ENCODE measurements at regions not wholly inside any gene's neighbourhood (a gene's known extent, or its start where the extent isn't known, plus 50 kb on each side); places are given as distances from the start of the nearest gene placed in this dataset.

GRCh38 chr2:57434441-57434840, 612.2 kb upstream of the VRK2 start:
- TF ChIP-seq CTCF (IDR thresholded peaks at IDR 0.05): no peak
- Histone ChIP-seq H3K27ac (no peak overlapping the region), H3K27me3 (ENCODE audit: control insufficient read depth, insufficient read depth, low read length) (no peaks in the 10 kb centered on the region), H3K9ac (no peak overlapping the region), H3K4me1 (no peaks in the 10 kb centered on the region), H2AFZ (no peak overlapping the region), H3K4me3 (ENCODE audit: low read depth, low read length) (no peak overlapping the region), H3K79me2 (no peaks in the 10 kb centered on the region), H3K9me3 (ENCODE audit: control insufficient read depth, low read length) (no peaks in the 10 kb centered on the region), H3K4me2 (ENCODE audit: low read length) (no peak overlapping the region), H3K36me3 (ENCODE audit: control insufficient read depth, insufficient read depth, low read length) (no peaks in the 10 kb centered on the region)

GRCh38 chr2:57434972-57435371, 611.6 kb upstream of the VRK2 start:
- no peak for TF ChIP-seq CTCF (IDR thresholded peaks at IDR 0.05)
- H3K4me1 ChIP-seq: no peaks in the 10 kb centered on the region
- no peaks in the 10 kb centered on the region for H3K27me3 ChIP-seq (ENCODE audit: control insufficient read depth, insufficient read depth, low read length)
- H3K79me2 ChIP-seq: no peaks in the 10 kb centered on the region
- H2AFZ ChIP-seq: no peak overlapping the region
- no peak overlapping the region for H3K4me3 ChIP-seq (ENCODE audit: low read depth, low read length)
- no peak overlapping the region for H3K9ac ChIP-seq
- no peak overlapping the region for H3K4me2 ChIP-seq (ENCODE audit: low read length)
- no peaks in the 10 kb centered on the region for H3K9me3 ChIP-seq (ENCODE audit: control insufficient read depth, low read length)
- H3K36me3 ChIP-seq (ENCODE audit: control insufficient read depth, insufficient read depth, low read length): no peaks in the 10 kb centered on the region
- no peak overlapping the region for H3K27ac ChIP-seq

- no peak overlapping the region for H3K9ac ChIP-seq
- TF ChIP-seq CTCF (IDR thresholded peaks at IDR 0.05): no peak
- no peaks in the 10 kb centered on the region for H3K4me1 ChIP-seq
These were observed 609.5 kb upstream of the VRK2 start for GRCh38 chr2:57437077-57437476.

GRCh38 chr2:57440437-57440836, 606.2 kb upstream of the VRK2 start:
- TF ChIP-seq CTCF (IDR thresholded peaks at IDR 0.05): no peak
- H3K4me3 ChIP-seq (ENCODE audit: low read depth, low read length): no peak overlapping the region

More at GRCh38 chr2:57437077-57437476, 609.5 kb upstream of the VRK2 start:
- H3K36me3 ChIP-seq (ENCODE audit: control insufficient read depth, insufficient read depth, low read length): no peaks in the 10 kb centered on the region
- no peak overlapping the region for H3K4me2 ChIP-seq (ENCODE audit: low read length)
- H3K4me3 ChIP-seq (ENCODE audit: low read depth, low read length): no peak overlapping the region
- H3K27ac ChIP-seq: no peak overlapping the region
- H3K27me3 ChIP-seq (ENCODE audit: control insufficient read depth, insufficient read depth, low read length): no peaks in the 10 kb centered on the region
- no peak overlapping the region for H2AFZ ChIP-seq
- no peaks in the 10 kb centered on the region for H3K79me2 ChIP-seq
- no peaks in the 10 kb centered on the region for H3K9me3 ChIP-seq (ENCODE audit: control insufficient read depth, low read length)

GRCh38 chr2:57443086-57443485, 603.5 kb upstream of the VRK2 start:
- Histone ChIP-seq H3K4me1 (no peaks in the 10 kb centered on the region), H3K79me2 (no peaks in the 10 kb centered on the region), H3K9me3 (ENCODE audit: control insufficient read depth, low read length) (no peaks in the 10 kb centered on the region), H3K4me2 (ENCODE audit: low read length) (no peak overlapping the region), H3K27ac (no peak overlapping the region), H2AFZ (no peak overlapping the region), H3K9ac (no peak overlapping the region), H3K4me3 (ENCODE audit: low read depth, low read length) (no peak overlapping the region), H3K36me3 (ENCODE audit: control insufficient read depth, insufficient read depth, low read length) (no peaks in the 10 kb centered on the region), H3K27me3 (ENCODE audit: control insufficient read depth, insufficient read depth, low read length) (no peaks in the 10 kb centered on the region)
- no peak for TF ChIP-seq CTCF (IDR thresholded peaks at IDR 0.05)

More at GRCh38 chr2:57440437-57440836, 606.2 kb upstream of the VRK2 start:
- Histone ChIP-seq H3K4me1 (no peaks in the 10 kb centered on the region), H3K9ac (no peak overlapping the region), H3K36me3 (ENCODE audit: control insufficient read depth, insufficient read depth, low read length) (no peaks in the 10 kb centered on the region), H3K27me3 (ENCODE audit: control insufficient read depth, insufficient read depth, low read length) (no peaks in the 10 kb centered on the region), H3K79me2 (no peaks in the 10 kb centered on the region), H2AFZ (no peak overlapping the region), H3K9me3 (ENCODE audit: control insufficient read depth, low read length) (no peaks in the 10 kb centered on the region), H3K27ac (no peak overlapping the region), H3K4me2 (ENCODE audit: low read length) (no peak overlapping the region)

Data from parathyroid adenoma (tissue), 2 donors.